Chondrocyte (in vitro differentiated cells): ENCODE measurements at regions not wholly inside any gene's neighbourhood (a gene's known extent, or its start where the extent isn't known, plus 50 kb on each side); places are given as distances from the start of the nearest gene placed in this dataset.

Experiments used
- DNase-seq: peaks from one replicate; pipeline ENCODE4 v3.0.0; 2021; ENCODE audit warnings: mixed read lengths, low spot score
- H3K27ac Mint-ChIP-seq: one replicate; pipeline ENCODE4 v1.8.0; 2021; ENCODE audit warnings: mild to moderate bottlenecking, moderate library complexity, mixed read lengths; ENCODE audit not compliant: unreplicated experiment
- H3K27me3 Mint-ChIP-seq: 2 replicates; pipeline ENCODE4 v1.8.0; 2021; ENCODE audit warnings: low read depth, mixed read lengths
- H3K36me3 Mint-ChIP-seq: 2 replicates; pipeline ENCODE4 v1.8.0; 2021; ENCODE audit warnings: low read depth, mixed read lengths
- H3K4me1 Mint-ChIP-seq: 2 replicates; pipeline ENCODE4 v1.8.0; 2021; ENCODE audit warnings: low read depth, mild to moderate bottlenecking, mixed read lengths
- H3K4me3 Mint-ChIP-seq: one replicate; pipeline ENCODE4 v1.8.0; 2021; ENCODE audit warnings: mild to moderate bottlenecking, moderate library complexity, mixed read lengths; ENCODE audit not compliant: unreplicated experiment
- H3K9me3 Mint-ChIP-seq: 2 replicates; pipeline ENCODE4 v1.8.0; 2021; ENCODE audit warnings: low read depth, mixed read lengths
- CTCF ChIP-seq: fragments of 200-600 bp; sonication (generic); IDR thresholded peaks from 2 replicates; pipeline ENCODE4 v1.5.0; 2021; ENCODE audit warnings: antibody characterized with exemption, mild to moderate bottlenecking, moderate library complexity

GRCh38 chr5:57839437-57840079 is 356.9 kb upstream of the ACTBL2 start:
- Mint-ChIP-seq H3K4me1 (peaks cover 91% of the 10 kb centered on the region), H3K4me3 (no peak overlapping the region), H3K27ac (peak overlapping the region; percentile 62), H3K36me3 (no peaks in the 10 kb centered on the region), H3K27me3 (no peaks in the 10 kb centered on the region), H3K9me3 (peaks cover 9% of the 10 kb centered on the region)
- no peak for DNase-seq
- no peak for TF ChIP-seq CTCF

GRCh38 chr5:57839025-57839424 is 356.4 kb upstream of the ACTBL2 start:
- Mint-ChIP-seq H3K27ac (no peak overlapping the region), H3K4me3 (no peak overlapping the region), H3K27me3 (no peaks in the 10 kb centered on the region), H3K4me1 (peaks cover 94% of the 10 kb centered on the region), H3K36me3 (no peaks in the 10 kb centered on the region), H3K9me3 (peaks cover 9% of the 10 kb centered on the region)
- no peak for TF ChIP-seq CTCF
- DNase-seq = no peak

GRCh38 chr5:57836921-57837320 is 354.3 kb upstream of the ACTBL2 start:
- H3K36me3 Mint-ChIP-seq = no peaks in the 10 kb centered on the region
- H3K9me3 Mint-ChIP-seq = peaks cover 9% of the 10 kb centered on the region
- H3K4me1 Mint-ChIP-seq = peaks cover 89% of the 10 kb centered on the region
- H3K27ac Mint-ChIP-seq = peak overlapping the region; percentile 91
- H3K4me3 Mint-ChIP-seq = no peak overlapping the region
- H3K27me3 Mint-ChIP-seq = no peaks in the 10 kb centered on the region
- no peak for DNase-seq
- TF ChIP-seq CTCF = no peak

GRCh38 chr5:57836331-57836730 is 353.7 kb upstream of the ACTBL2 start:
- H3K27ac Mint-ChIP-seq = peak overlapping the region; percentile 18
- no peak overlapping the region for H3K4me3 Mint-ChIP-seq
- no peak for DNase-seq
- peaks cover 9% of the 10 kb centered on the region for H3K9me3 Mint-ChIP-seq
- no peaks in the 10 kb centered on the region for H3K27me3 Mint-ChIP-seq
- H3K36me3 Mint-ChIP-seq = no peaks in the 10 kb centered on the region
- H3K4me1 Mint-ChIP-seq = peaks cover 83% of the 10 kb centered on the region
- no peak for TF ChIP-seq CTCF

GRCh38 chr5:57834829-57835608 is 352.4 kb upstream of the ACTBL2 start:
- peaks cover 9% of the 10 kb centered on the region for H3K9me3 Mint-ChIP-seq

More at GRCh38 chr5:57834829-57835608, 352.4 kb upstream of the ACTBL2 start:
- H3K27me3 Mint-ChIP-seq = no peaks in the 10 kb centered on the region
- H3K4me1 Mint-ChIP-seq = peaks cover 70% of the 10 kb centered on the region
- H3K36me3 Mint-ChIP-seq = no peaks in the 10 kb centered on the region
- no peak for TF ChIP-seq CTCF
- no peak overlapping the region for H3K4me3 Mint-ChIP-seq
- H3K27ac Mint-ChIP-seq = peak overlapping the region; percentile 91
- no peak for DNase-seq
